ENCODE measurements at regions not wholly inside any gene's neighbourhood (a gene's known extent, or its start where the extent isn't known, plus 50 kb on each side); places are given as distances from the start of the nearest gene placed in this dataset.

DNA sequence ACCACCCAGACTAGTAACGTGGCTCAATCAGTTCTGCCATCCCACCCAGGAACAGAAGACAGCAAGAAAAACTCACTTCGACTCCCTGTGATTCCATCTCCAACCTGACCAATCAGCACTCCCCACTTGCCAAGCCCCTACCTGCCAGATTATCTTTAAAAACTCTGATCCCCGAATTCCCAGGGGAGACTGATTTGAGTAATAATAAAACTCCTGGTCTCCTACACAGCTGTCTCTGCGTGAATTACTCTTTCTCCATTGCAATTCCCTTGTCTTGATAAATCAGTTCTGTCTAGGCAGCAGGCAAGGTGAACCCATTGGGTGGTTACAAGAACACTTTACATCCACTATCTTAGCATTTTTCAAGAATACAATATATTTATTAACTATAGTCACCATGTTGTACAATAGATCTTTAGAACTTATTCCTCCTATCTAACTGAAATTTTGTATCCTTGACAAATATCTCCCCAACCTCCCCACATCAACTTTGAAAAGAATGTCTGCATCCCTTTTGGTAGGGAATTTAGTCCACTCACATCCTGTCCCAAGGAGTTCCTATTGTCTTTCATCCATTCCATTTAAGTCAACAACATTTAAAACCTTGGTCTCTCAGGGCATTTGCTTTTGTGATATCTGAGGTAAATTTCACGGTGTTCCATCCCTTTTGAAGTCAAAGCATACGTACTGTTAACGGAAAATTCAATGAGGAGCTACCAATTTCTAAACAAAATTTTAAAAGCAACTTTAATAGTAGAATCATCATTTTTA lies 163.7 kb downstream of the MACC1 start:
- intact Hi-C loops (cut with DNase I) = no loop called here

DNA sequence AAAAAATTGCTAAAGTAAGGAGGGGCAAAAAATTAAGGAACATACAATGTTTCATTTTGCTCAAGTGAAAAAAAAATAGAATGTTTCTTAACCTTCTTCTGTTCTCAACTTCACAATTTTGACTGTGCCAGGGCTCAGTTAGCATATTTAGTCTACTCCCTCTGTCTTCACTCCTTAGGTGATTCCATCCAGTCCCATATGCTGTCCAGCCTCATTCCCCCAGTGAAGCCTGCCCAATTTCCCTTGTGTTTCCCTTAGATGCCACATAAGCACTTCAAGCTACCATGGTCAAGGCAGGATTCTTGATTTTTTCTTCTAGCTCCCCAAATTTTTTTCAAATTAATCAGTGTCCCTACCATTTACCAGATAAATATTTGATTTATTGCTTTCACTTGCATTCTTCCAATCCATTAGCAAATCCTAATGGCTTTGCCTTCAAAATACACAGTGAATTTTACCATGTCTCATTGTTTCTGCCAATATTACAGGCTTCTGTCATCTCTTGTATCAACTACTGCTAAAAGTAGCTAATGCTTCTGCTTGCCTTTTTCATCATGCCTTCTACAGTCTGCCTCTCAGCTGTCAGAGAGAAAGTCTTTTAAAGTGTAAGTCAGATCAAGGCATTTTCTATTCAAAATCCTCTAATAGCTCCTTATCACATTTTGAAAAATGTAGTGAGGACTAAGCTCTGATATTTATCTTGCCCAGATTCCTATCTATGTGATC lies 166.8 kb downstream of the MACC1 start:
- Histone ChIP-seq H3K4me3 (no peak overlapping the region), H3K4me1 (no peaks in the 10 kb centered on the region), H3K27ac (no peak overlapping the region), H3K27me3 (ENCODE audit: insufficient read depth in 3 of 3, low read length in 2 of 3) (no peaks in the 10 kb centered on the region), H3K36me3 (ENCODE audit: insufficient read depth in 1 of 2, low read depth in 1 of 2) (no peaks in the 10 kb centered on the region), H3K9me3 (no peaks in the 10 kb centered on the region)
- intact Hi-C loops (cut with DNase I) = no loop called here
- ATAC-seq = no peak
- no peak for DNase-seq
- TF ChIP-seq, protein P1, sequence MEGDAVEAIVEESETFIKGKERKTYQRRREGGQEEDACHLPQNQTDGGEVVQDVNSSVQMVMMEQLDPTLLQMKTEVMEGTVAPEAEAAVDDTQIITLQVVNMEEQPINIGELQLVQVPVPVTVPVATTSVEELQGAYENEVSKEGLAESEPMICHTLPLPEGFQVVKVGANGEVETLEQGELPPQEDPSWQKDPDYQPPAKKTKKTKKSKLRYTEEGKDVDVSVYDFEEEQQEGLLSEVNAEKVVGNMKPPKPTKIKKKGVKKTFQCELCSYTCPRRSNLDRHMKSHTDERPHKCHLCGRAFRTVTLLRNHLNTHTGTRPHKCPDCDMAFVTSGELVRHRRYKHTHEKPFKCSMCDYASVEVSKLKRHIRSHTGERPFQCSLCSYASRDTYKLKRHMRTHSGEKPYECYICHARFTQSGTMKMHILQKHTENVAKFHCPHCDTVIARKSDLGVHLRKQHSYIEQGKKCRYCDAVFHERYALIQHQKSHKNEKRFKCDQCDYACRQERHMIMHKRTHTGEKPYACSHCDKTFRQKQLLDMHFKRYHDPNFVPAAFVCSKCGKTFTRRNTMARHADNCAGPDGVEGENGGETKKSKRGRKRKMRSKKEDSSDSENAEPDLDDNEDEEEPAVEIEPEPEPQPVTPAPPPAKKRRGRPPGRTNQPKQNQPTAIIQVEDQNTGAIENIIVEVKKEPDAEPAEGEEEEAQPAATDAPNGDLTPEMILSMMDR (IDR thresholded peaks at IDR 0.05) = no peak

More for the DNA sequence above, 163.7 kb downstream of the MACC1 start:
- ATAC-seq (no peak), DNase-seq (no peak)
- TF ChIP-seq, protein P1 (IDR thresholded peaks at IDR 0.05) = no peak
- no peaks in the 10 kb centered on the region for H3K4me1 ChIP-seq
- H3K27me3 ChIP-seq (ENCODE audit: insufficient read depth in 3 of 3, low read length in 2 of 3) = no peaks in the 10 kb centered on the region
- H3K4me3 ChIP-seq = no peak overlapping the region
- no peaks in the 10 kb centered on the region for H3K9me3 ChIP-seq
- H3K36me3 ChIP-seq (ENCODE audit: insufficient read depth in 1 of 2, low read depth in 1 of 2) = no peaks in the 10 kb centered on the region
- no peak overlapping the region for H3K27ac ChIP-seq
- WGBS, 3 donors = 61 to 63% (median 61%) methylated on average over 7 of the region's 7 CpGs

DNA sequence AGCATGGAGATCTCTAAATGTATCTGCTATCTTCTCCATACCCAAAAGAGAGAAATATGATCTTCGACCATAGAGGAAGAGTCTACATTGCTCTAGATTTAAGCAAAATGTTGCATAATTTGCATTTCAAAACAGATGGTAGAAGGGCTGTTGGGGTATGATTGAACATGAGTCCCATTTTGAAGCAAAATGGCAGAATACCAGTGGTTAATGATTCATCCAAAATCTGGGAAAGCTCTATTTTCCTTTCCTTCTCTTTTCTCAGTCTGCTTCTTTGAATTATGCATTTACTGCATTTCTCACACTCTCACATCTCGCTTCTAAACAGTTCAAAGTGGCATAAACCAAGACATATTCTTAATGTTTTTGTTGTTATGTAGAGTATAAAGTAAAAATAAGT lies 178.5 kb downstream of the MACC1 start:
- H3K4me1 ChIP-seq = no peaks in the 10 kb centered on the region
- no peak overlapping the region for H3K27ac ChIP-seq
- H3K9me3 ChIP-seq = no peaks in the 10 kb centered on the region
- DNase-seq (no peak), ATAC-seq (no peak)
- intact Hi-C loops (cut with DNase I) = no loop called here
- TF ChIP-seq, protein P1 (IDR thresholded peaks at IDR 0.05) = no peak
- H3K36me3 ChIP-seq (ENCODE audit: insufficient read depth in 1 of 2, low read depth in 1 of 2) = no peaks in the 10 kb centered on the region
- WGBS, 3 donors = 83 to 85% (median 83%) methylated on average over 2 of the region's 2 CpGs
- H3K4me3 ChIP-seq = no peak overlapping the region
- no peaks in the 10 kb centered on the region for H3K27me3 ChIP-seq (ENCODE audit: insufficient read depth in 3 of 3, low read length in 2 of 3)

GRCh38 chr7:20035279-20035875 lies 181.8 kb downstream of the MACC1 start:
- H3K4me1 ChIP-seq = no peaks in the 10 kb centered on the region

More at GRCh38 chr7:20035279-20035875, 181.8 kb downstream of the MACC1 start:
- no peak overlapping the region for H3K4me3 ChIP-seq
- ATAC-seq (no peak), DNase-seq (no peak)
- intact Hi-C loops (cut with DNase I) = no loop called here
- 73 to 85% (median 85%) methylated on average over 5 of the region's 5 CpGs for WGBS, 3 donors
- TF ChIP-seq, protein P1 (IDR thresholded peaks at IDR 0.05) = no peak
- H3K27ac ChIP-seq = no peak overlapping the region
- no peaks in the 10 kb centered on the region for H3K9me3 ChIP-seq
- no peaks in the 10 kb centered on the region for H3K27me3 ChIP-seq (ENCODE audit: insufficient read depth in 3 of 3, low read length in 2 of 3)
- no peaks in the 10 kb centered on the region for H3K36me3 ChIP-seq (ENCODE audit: insufficient read depth in 1 of 2, low read depth in 1 of 2)
